GM12878 (cell line): ENCODE measurements at regions not wholly inside any gene's neighbourhood (a gene's known extent, or its start where the extent isn't known, plus 50 kb on each side); places are given as distances from the start of the nearest gene placed in this dataset.

Source experiments
- ATAC-seq: fragments of 200-7000 bp; cut with Tn5 transposase; 3 replicates; pipeline ENCODE4 v1.9.1; 2020; ENCODE audit warnings: mild to moderate bottlenecking, moderate library complexity
- BruUV-seq: library from RNA; stranded (reverse); fragments of 400-500 nt; replicated peaks from 2 replicates; lab custom pipeline; 2021; lab: Mats Ljungman, UMichigan
- CTCF ChIA-PET: fragments of 300-600 bp; sonication (Branson Sonifier 250); formaldehyde crosslinking; extraction: SDS; loops from one replicate; lab custom pipeline; 2021; ENCODE audit warnings: inconsistent platforms; lab: Yijun Ruan, JAX
- POLR2A ChIA-PET: fragments of 350-600 bp; formaldehyde crosslinking; extraction: SDS; loops from one replicate; lab custom pipeline; 2021; ENCODE audit warnings: inconsistent platforms; lab: Charles Lee
- RAD21 ChIA-PET: fragments of 300-600 bp; sonication (Branson Sonifier 250); formaldehyde crosslinking; loops from one replicate; lab custom pipeline; 2023; ENCODE audit warnings: antibody characterized with exemption; ENCODE audit not compliant: unreplicated experiment; lab: Charles Lee
- SMC1A ChIA-PET: fragments of 300-600 bp; sonication (Branson Sonifier 250); formaldehyde crosslinking; loops from one replicate; lab custom pipeline; 2023; ENCODE audit not compliant: unreplicated experiment, uncharacterized antibody; lab: Charles Lee
- DNase-seq: peaks from one replicate; pipeline ENCODE4 v3.0.0-alpha.2; 2011; ENCODE audit warnings: low read depth, low spot score
- FAIRE-seq: peaks from 3 replicates; lab custom pipeline; 2011; peaks lifted over from hg19 to GRCh38; lab: Jason Lieb, UNC
- H2AFZ ChIP-seq: 2 replicates; pipeline ENCODE4 v1.6.0; 2011; ENCODE audit warnings: low read depth, low read length, control low read depth; ENCODE audit not compliant: control insufficient read depth
- H3K27ac ChIP-seq: 2 replicates; pipeline ENCODE4 v1.5.1; 2011; ENCODE audit warnings: control low read depth; ENCODE audit not compliant: control insufficient read depth, insufficient read depth
- H3K27me3 ChIP-seq, 2 experiments: replicated peaks in 1 of 2; 2 replicates each; pipeline versions ENCODE4 v1.6.0 to v1.6.1; 2011; ENCODE audit warnings: low read length in 1 of 2; ENCODE audit not compliant: control insufficient read depth in 2 of 2, insufficient read depth in 2 of 2
- H3K36me3 ChIP-seq, 2 experiments: 2 replicates each; pipeline ENCODE4 v1.5.1; 2011; ENCODE audit warnings: low read length in 1 of 2; ENCODE audit not compliant: control insufficient read depth in 2 of 2, insufficient read depth in 2 of 2
- H3K4me1 ChIP-seq: 2 replicates; pipeline ENCODE4 v1.6.1; 2011; ENCODE audit warnings: mild to moderate bottlenecking, low read length, moderate library complexity, mixed read lengths; ENCODE audit not compliant: control insufficient read depth, insufficient read depth
- H3K4me2 ChIP-seq: 2 replicates; pipeline ENCODE4 v1.6.0; 2011; ENCODE audit warnings: control low read depth; ENCODE audit not compliant: control insufficient read depth, insufficient read depth
- H3K4me3 ChIP-seq: fragments of 200-600 bp; sonication (generic); 2 replicates; pipeline ENCODE4 v1.5.1; 2016
- H3K79me2 ChIP-seq: 2 replicates; pipeline ENCODE4 v1.6.0; 2011; ENCODE audit warnings: low read length; ENCODE audit not compliant: control insufficient read depth, insufficient read depth
- H3K9ac ChIP-seq: 2 replicates; pipeline ENCODE4 v1.8.0; 2011; ENCODE audit warnings: low read length, control low read depth, mixed read lengths; ENCODE audit not compliant: control insufficient read depth, insufficient read depth
- H3K9me3 ChIP-seq: replicated peaks from 3 replicates; pipeline ENCODE4 v1.5.1; 2011; ENCODE audit warnings: mild to moderate bottlenecking, low read length; ENCODE audit not compliant: control insufficient read depth, insufficient read depth
- H4K20me1 ChIP-seq: 2 replicates; pipeline ENCODE4 v1.6.0; 2011; ENCODE audit not compliant: control insufficient read depth, insufficient read depth
- MYB ChIP-seq: fragments of 150-350 bp; IDR thresholded peaks from 2 replicates; pipeline ENCODE4 v1.6.1; 2014; ENCODE audit warnings: mild to moderate bottlenecking, low read depth, low read length, borderline replicate concordance
- NFIC ChIP-seq: IDR thresholded peaks from 2 replicates; pipeline ENCODE4 v1.6.1; 2012; ENCODE audit warnings: low read depth, mild to moderate bottlenecking, inconsistent platforms, low read length, moderate library complexity
- NR2C1 ChIP-seq: fragments of 450-650 bp; IDR thresholded peaks from 2 replicates; pipeline ENCODE4 v1.6.1; 2017; ENCODE audit warnings: antibody characterized with exemption, mild to moderate bottlenecking, moderate library complexity
- RAD51 ChIP-seq: fragments of 450-650 bp; IDR thresholded peaks from 2 replicates; pipeline ENCODE4 v1.6.1; 2016; ENCODE audit warnings: moderate library complexity, mild to moderate bottlenecking, inconsistent platforms
- SMC3 ChIP-seq: IDR thresholded peaks from 2 replicates; pipeline ENCODE4 v1.6.1; 2011; ENCODE audit warnings: low read length, improper control_type of control experiment, borderline replicate concordance
- SREBF2 ChIP-seq: IDR thresholded peaks from 2 replicates; pipeline ENCODE4 v1.6.1; 2012; ENCODE audit warnings: mild to moderate bottlenecking, low read length
- ZBED1 ChIP-seq: IDR thresholded peaks from 2 replicates; pipeline ENCODE4 v1.6.1; 2016; ENCODE audit warnings: borderline replicate concordance
- ZSCAN29 ChIP-seq: fragments of 450-650 bp; IDR thresholded peaks from 2 replicates; pipeline ENCODE4 v1.6.1; 2017; ENCODE audit warnings: mild to moderate bottlenecking, moderate library complexity
- WGBS: methylation state at CpG from one replicate; pipeline ENCODE4 v1.1.6; 2016; ENCODE audit warnings: low lambda C conversion rate; ENCODE audit not compliant: insufficient replicate concordance, insufficient coverage; ENCODE audit errors: missing lambda C conversion rate; 5-methylcytosine and 5-hydroxymethylcytosine counted together
- in situ Hi-C: fragments of 300-500 bp; cut with MboI; formaldehyde crosslinking; loops from 9 replicates; pipeline ENCODE4 v1.14.3; 2018; ENCODE audit warnings: mixed read lengths
- intact Hi-C: fragments of 100-400 bp; cut with micrococcal nuclease; formaldehyde crosslinking; loops from one replicate; pipeline ENCODE4 v1.14.2; 2022; ENCODE audit not compliant: unreplicated experiment
- TF ChIP-seq, protein P1 (sequence below), 3 experiments: IDR thresholded peaks in 2 of 3; conservative IDR thresholded peaks in 1 of 3; 2 replicates each; pipeline ENCODE4 v1.5.1; 2011; ENCODE audit warnings: low read depth in 3 of 3, low read length in 3 of 3, mild to moderate bottlenecking in 3 of 3, control low read depth in 2 of 3, moderate library complexity in 2 of 3, inconsistent platforms in 1 of 3, mixed read lengths in 1 of 3; ENCODE audit not compliant: control insufficient read depth in 2 of 3, insufficient read depth in 1 of 3; ENCODE audit errors: extremely low read depth in 1 of 3

GRCh38 chr15:85859671-85860070 lies 64.9 kb upstream of the KLHL25 start:
- H3K9ac ChIP-seq, result no peak overlapping the region
- SMC1A ChIA-PET, result interaction anchor here (1.0 kb wide), 1 partner anchor 371 kb away, joined by 3 read pairs; no protein-coding TSS in a partner anchor
- H3K4me3 ChIP-seq, result no peak overlapping the region
- WGBS, result 15% methylated on average over 3 of the region's 3 CpGs
- no peak for DNase-seq
- H3K4me2 ChIP-seq, result no peak overlapping the region
- ATAC-seq, result no peak
- no peak for TF ChIP-seq ZSCAN29
- no peak for TF ChIP-seq MYB
- TF ChIP-seq, protein P1, sequence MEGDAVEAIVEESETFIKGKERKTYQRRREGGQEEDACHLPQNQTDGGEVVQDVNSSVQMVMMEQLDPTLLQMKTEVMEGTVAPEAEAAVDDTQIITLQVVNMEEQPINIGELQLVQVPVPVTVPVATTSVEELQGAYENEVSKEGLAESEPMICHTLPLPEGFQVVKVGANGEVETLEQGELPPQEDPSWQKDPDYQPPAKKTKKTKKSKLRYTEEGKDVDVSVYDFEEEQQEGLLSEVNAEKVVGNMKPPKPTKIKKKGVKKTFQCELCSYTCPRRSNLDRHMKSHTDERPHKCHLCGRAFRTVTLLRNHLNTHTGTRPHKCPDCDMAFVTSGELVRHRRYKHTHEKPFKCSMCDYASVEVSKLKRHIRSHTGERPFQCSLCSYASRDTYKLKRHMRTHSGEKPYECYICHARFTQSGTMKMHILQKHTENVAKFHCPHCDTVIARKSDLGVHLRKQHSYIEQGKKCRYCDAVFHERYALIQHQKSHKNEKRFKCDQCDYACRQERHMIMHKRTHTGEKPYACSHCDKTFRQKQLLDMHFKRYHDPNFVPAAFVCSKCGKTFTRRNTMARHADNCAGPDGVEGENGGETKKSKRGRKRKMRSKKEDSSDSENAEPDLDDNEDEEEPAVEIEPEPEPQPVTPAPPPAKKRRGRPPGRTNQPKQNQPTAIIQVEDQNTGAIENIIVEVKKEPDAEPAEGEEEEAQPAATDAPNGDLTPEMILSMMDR (IDR thresholded peaks at IDR 0.05 in 2 of 3, conservative IDR thresholded peaks at IDR 0.05 in 1 of 3; ENCODE audit: control insufficient read depth in 2 of 3, extremely low read depth in 1 of 3, insufficient read depth in 1 of 3, low read depth in 3 of 3, low read length in 3 of 3), result no peak
- no peak for TF ChIP-seq NFIC
- TF ChIP-seq SREBF2, result no peak
- peak; percentile 13; the same call in 1 of the 2 replicates for TF ChIP-seq NR2C1
- TF ChIP-seq RAD51, result no peak
- no peak for TF ChIP-seq SMC3
- no peak for TF ChIP-seq ZBED1
- POLR2A ChIA-PET, result no interaction called here
- CTCF ChIA-PET, result interaction anchor here (0.6 to 1.7 kb wide), 11 partner anchors 9 to 1945 kb away, joined by 3 to 9 read pairs (median 3); no protein-coding TSS in a partner anchor
- no peaks in the 10 kb centered on the region for H3K36me3 ChIP-seq
- no peaks in the 10 kb centered on the region for H3K79me2 ChIP-seq
- BruUV-seq, result no TSS peak
- no peak overlapping the region for H2AFZ ChIP-seq
- no peak for FAIRE-seq
- H3K9me3 ChIP-seq, result no peaks in the 10 kb centered on the region
- H3K4me1 ChIP-seq, result no peaks in the 10 kb centered on the region
- intact Hi-C loops (loop anchor here (2.0 to 5.0 kb wide), 2 partner anchors 883 to 1748 kb away; no protein-coding TSS in a partner anchor), in situ Hi-C loops (loop anchor here (5.0 to 10.0 kb wide), 2 partner anchors 883 to 1735 kb away; no protein-coding TSS in a partner anchor)
- RAD21 ChIA-PET, result no interaction called here
- no peak overlapping the region for H3K27ac ChIP-seq
- H4K20me1 ChIP-seq, result no peaks in the 10 kb centered on the region
- H3K27me3 ChIP-seq, result no peaks in the 10 kb centered on the region; a peak in 1 of 4 replicates
